ENCODE measurements at regions not wholly inside any gene's neighbourhood (a gene's known extent, or its start where the extent isn't known, plus 50 kb on each side); places are given as distances from the start of the nearest gene placed in this dataset.

DNA sequence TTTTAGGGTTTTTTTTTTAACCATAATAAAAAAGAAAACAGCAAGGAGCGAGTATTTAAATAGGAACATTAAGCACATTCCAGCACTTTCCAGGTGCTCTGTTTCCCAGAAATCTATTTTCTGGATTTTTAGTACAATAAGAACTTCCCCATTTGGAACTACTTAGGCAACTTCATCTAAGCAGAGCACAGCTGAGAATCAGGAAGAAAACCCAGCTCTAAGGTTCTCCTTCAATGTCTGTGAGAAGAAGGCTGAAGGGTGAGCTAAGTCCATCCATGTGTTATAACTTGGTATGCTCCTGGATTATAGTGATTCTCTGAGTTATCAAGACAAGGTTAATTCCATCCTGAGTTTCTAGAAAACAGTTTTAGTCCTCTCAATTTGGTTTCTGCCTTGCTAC lies 181.9 kb downstream of the CYP26A1 start:
- Histone ChIP-seq H3K36me3 (no peaks in the 10 kb centered on the region), H3K27me3 (no peaks in the 10 kb centered on the region), H3K9me3 (no peaks in the 10 kb centered on the region), H3K4me1 (no peaks in the 10 kb centered on the region), H3K4me3 (no peak overlapping the region), H3K27ac (no peak overlapping the region)
- intact Hi-C loops (cut with DNase I; ENCODE audit: low total_unique reads), result no loop called here
- no peak for DNase-seq
- TF ChIP-seq CTCF (IDR thresholded peaks at IDR 0.05), result no peak

Measured in tibial artery (tissue), 4 donors.